Inflammatory macrophage treated with lipopolysaccharide for 4 hours (primary cell): ENCODE measurements at regions not wholly inside any gene's neighbourhood (a gene's known extent, or its start where the extent isn't known, plus 50 kb on each side); places are given as distances from the start of the nearest gene placed in this dataset.
"Not testable (repeated sequence)": the region's sequence is repeated elsewhere in the genome, so short reads cannot be mapped to it uniquely, and the experiment has no call there.

Experiments
- DNase-seq: peaks from one replicate; pipeline ENCODE4 v3.0.0-alpha.2; 2020

DNA sequence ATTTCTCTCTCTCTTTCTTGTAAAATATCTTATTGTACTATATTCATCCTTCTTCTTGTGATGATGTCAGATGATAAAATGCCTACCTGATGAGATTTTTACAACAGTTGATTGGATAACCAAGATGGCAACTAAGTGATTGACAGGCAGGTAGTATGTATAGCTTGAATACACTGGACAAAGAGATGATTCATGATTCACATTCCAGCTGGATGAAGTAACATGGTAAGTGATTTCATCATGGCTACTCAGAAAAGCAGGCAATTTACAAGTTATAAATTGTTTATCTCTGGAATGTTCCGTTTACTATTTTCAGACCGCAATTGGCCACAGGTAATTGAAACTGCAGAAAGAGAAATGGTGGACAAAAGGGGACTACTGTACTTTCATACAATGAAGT is 1471.7 kb upstream of the C9orf72 start:
- DNase-seq, result no peak

DNA sequence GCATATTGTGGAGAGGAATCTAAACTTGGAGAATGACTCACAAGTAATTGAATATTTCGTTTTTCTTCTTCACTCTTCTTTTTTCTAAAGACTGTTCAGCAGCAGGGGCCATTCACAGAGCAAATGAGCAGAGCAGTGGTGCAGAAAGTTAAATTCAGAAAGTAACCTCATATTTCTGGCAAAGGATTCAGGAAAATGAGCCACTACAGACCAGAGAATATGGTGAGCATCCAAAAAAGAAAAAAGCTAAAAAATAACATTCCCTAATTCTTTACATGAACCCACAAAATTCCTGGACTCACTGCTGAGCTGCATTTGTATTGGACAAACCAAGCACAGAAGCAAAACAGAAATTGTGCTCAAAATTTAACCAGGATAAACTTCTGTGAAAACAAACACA is 1486.8 kb upstream of the C9orf72 start:
- DNase-seq, result no peak

DNA sequence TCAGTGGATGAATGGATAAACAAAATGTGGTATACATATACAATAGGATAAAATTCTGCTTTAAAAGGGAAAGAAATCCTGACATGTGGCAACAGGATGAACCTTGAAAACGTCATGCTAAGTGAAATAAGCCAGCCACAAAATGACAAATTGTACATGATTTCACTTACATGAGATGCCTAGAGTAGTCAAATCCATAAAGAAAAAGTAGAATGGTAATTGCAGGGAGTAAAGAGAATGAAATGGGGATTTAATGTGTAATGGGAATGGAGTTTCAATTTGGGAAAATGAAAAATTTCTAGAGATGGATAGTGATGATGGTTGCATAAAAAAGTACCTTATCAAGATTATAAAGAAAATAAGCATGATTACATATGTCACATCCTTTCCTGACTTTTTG is 1489.2 kb upstream of the C9orf72 start:
- no peak for DNase-seq

DNA sequence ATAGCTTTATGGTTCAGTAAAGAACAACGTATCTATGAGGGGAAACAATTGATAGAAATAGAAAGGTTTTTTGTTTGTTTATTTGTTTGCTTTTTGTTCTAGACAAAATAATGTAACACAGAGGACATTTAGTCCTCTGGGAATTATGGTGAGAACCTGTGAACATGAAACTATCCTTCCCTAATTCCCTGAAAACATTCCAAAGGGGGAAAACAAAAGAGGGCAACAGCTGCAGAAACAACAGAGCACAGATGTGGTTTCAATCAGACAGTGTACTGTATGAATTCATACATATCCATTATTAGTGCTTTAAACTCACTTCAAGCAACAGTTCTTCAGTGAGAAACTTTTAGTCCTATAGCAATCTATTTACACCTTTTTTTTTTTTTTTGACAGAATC is 1489.8 kb upstream of the C9orf72 start:
- no peak for DNase-seq

DNA sequence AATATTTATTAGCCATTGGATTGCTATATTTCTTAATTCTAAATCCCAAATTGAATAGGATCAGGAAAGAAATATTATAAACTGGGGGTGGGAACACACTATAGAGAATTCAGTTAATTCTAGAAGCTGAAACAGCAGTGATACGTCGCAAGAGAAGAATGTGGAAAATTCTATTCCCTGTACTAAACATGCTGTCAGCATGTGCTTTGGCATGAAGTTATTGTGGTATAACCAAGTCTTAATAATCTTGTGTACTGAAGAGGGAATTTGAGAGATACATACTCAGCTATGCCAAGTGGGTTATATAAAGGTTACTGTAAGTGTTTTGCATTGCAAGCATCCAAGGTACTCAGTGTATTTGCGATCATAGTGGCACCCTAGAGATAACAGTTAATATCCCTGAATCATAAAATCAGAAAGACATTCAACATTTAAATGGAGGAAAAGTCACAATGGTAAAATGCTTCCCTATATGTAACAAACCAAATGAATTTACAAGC is 1492.9 kb upstream of the C9orf72 start:
- no peak for DNase-seq

DNA sequence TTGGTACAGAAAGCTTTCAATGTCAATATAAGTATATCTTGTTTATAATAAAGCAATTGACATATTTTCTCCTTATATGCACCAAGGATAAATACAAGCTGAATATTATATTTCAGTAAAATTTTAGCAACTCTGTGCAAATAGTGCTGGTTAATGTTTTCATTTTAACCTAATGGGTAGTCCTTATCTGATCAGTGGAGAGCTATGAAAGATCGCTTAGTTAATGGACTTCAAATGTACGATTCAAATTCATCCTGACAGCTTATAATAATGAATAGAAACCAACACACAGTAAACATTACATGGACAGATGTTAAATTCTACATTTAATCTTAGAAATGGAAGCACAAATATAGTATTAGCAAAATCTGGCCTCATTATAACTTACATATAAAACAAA is 1495.2 kb upstream of the C9orf72 start:
- no peak for DNase-seq

DNA sequence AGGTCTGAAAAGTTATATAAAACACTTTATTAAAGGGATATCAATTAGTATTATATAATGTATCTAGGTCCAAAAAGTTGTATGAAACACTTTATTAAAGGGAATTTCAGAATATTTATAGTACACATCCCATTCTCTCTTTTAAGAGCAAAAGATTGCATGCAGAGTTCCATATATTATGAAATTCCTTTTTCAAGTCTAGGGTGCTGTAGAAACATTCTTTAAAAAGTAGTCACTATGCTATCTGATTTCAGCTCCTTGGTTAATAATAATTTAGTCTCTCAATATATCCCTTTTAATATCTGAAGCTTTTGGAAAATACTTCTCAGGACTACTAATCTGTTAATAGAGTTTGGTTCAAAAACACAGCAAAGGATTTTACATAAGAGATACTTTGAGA is 1496.1 kb upstream of the C9orf72 start:
- no peak for DNase-seq

DNA sequence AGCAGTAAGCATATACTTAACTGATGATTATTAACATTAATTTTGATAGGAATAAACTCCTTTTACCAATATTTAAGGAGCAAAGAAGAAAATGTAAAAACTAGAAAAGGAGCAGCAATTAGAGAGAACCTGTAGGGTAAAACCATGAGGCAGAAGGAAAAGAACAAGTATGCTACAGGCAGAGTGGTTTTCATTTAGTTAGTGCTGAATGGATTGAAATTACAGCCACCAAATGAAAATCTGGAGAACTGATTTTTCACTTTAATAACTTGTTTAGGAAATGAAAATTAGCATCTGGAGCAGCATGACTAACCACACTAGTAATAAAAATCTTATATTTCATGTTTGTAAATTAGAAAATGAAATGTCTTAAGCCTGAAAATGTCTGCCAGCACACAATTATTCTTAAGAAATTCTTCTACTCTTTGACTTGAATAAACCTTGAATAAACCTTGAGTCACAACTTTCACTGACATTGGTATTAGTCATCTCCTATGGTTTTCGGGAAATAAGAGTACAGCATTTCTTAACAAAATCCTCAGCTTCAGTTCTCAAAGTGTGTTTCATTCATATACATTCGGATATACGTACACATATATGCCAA is 1504.9 kb upstream of the C9orf72 start:
- DNase-seq, result no peak

DNA sequence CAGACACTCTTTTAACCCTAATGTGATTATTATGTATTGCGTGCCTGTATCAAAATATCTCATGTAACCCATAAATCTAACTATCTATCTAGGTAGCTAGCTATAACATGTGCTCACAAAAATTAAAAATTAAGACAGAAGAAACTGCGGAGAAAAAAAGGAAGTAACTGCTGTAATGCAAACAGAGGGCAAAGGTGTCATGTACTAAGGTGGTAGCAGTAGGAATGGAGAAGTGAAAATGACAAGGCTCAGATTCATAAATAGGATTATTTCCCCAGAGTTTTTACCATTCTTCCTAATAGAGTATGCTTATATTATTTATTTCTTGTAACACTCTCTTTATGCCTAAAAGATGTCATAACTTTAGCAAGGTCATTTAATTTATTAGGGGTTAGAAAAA is 1527.5 kb upstream of the C9orf72 start:
- DNase-seq, result no peak

DNA sequence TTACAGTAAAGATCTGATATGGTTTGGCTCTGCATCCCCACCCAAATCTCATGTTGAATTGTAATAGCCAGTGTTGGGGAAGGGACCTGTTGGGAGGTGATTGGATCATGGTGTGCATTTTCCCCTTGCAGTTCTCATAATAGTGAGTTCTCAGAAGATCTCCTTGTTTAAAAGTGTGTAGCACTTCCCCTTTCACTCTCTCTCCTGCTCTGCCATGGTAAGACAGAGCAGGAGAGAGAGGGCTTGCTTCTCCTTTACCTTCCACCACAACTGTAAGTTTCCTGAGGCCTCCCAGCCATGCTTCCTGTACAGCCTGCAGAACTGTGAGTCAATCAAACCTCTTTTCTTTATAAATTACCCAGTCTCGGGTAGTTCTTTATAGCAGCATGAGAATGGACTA is 1530.9 kb upstream of the C9orf72 start:
- DNase-seq, result not testable (repeated sequence)

DNA sequence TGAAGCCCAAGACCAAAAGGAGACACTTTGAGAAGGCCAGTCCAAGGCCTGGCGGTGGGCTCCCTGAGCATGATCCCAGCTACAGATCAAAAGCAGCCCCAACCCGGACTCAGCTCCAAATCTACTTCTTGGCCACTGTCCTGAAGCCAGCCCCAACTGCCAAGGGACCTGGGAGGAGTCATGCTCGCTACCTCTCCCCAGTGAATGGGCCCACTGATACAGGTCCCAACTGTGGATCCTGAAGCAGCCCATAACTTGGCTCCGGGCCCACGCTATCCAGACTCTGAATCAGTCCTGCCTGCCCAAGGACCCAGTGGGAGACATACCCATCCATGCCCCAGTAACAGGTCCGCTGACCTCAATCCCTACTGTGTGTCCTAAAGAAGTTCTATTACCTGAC is 1545.3 kb upstream of the C9orf72 start:
- no peak for DNase-seq

DNA sequence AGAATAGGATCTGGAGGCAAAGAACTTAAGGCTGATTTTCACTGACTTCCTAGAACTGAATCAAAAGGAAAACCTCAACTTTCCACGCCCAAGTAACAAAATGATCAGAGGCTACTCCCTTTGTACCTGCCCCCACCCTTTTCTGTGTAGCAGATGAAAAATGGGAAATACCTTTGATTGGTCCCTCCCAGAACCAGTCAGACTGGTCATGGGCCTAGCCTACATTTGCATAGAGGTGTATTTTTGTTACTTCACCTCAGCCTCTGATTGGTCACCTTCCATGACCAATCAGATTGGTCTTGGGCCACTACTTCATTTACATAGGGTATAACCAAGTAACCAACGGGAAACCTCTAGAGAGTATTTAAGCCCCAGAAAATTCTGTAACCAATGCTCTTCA is 1553.5 kb upstream of the C9orf72 start:
- no peak for DNase-seq

DNA sequence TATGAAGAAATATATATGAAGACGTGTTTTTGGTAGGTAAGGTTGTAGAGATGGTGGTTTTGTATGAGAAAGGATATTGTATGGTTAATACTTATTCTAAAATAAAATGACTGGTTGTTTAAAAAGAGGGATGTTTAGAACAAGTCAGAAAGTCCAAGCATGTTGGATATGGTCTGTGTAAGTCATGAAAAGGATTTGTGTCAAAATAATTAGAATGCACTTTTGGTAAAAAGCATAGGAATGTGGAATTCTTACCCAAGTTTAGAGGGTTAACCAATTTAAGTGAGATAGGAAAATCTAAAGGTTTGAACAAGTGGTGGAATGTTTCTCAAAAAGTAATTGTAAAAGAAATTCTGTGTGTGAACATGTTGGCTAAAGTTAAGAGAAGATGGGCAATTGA is 1556.5 kb upstream of the C9orf72 start:
- DNase-seq, result no peak

DNA sequence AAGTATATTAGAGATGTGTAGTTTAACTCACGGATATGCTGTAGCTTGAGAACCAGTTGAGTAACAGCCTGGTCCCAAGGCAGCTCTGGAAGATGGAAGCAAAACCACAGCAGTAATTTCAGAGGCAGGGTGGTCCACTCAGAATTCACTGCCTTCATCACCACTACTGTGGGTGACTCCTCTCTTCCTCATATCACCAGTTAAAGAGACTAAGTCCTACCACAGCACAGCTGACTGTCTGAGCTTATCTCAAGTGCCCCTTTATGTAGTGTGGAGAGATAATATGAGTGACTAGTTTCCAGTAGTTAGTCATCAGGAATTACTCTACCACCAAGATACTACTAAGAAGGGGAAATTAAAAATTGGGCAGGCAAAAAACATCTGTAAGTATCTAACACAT is 1571.2 kb upstream of the C9orf72 start:
- DNase-seq, result no peak

DNA sequence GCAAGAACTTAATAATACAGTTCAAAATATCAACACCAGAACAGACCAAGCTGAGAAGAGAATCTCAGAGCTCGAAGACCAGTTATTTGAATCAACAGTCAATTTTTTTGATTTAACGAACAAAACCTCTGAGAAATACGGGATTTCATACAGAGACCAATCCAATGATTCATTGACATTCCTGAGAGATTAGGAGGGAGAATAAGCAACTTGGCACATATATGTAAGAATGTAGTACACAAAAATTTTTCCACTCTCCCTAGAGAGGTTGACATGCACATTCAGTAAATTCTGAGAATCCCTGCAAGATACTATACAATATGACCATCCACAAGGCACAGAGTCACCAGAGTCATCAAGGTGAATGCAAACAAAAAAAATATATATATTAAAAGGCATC is 1577.3 kb upstream of the C9orf72 start:
- DNase-seq, result no peak

DNA sequence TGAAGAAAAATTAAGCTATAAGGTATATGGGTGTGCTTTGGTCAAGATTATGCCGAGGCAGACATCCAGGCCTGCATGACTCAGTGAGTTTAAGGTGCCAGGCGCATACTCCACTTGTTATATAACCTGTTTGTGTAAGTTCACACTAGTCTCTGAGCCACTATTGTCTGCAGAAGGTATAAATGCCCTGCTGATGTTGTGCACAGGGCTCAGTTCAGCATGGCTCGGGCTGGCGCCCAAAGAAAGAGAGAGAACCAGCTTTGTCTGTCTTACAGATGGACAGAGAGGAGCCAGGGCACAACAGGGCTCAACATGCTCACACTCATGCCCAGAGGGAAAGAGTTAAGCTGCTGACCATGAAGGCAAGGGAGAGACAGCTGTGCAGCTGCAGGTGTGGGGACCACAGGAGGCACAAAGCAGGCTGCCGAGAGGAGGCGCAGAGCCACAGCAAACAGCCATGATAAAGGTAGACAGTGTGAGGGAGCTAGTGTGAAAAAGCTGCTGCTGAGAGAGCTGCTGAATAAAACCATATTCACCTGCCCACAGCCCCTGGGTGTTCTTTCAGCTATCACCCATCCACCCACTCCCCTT is 1587.6 kb upstream of the C9orf72 start:
- DNase-seq, result no peak

DNA sequence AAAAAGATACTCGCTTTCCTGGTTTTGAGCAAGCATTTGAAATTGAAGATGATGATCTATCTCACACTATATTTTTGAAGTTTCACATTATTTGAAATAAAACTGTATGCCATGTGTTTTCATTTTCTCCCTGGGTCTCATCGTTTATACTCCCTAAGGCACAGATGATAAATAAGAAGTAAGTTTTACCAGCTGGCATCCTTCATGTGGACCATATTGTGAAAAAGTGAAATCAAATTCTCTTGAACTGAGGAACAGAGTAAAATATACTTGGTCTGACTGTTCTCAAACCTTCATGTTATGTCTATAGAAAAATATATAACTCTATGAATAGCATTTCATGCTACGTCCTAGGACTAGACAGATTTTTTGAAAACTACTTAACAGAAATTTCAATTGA is 1600.9 kb upstream of the C9orf72 start:
- no peak for DNase-seq

DNA sequence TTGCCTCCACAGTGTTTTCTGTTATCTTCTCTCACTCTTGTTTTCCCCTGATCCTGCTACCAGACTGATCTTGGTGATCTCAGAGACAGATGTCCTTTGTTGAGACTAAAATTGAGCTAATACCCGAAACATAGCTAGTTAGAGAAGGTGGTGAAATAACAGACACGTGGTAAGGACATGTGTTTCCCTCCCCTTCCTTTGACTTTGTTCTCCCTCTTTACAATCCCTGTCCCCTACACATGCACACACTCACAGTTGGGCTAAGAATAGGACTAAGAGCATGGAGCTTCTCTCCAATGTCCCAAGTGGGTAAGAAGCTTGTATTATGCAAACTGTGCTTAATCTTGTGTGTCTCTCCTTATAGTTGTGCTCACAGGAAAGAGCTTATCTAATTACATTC is 1603.0 kb upstream of the C9orf72 start:
- DNase-seq, result no peak

DNA sequence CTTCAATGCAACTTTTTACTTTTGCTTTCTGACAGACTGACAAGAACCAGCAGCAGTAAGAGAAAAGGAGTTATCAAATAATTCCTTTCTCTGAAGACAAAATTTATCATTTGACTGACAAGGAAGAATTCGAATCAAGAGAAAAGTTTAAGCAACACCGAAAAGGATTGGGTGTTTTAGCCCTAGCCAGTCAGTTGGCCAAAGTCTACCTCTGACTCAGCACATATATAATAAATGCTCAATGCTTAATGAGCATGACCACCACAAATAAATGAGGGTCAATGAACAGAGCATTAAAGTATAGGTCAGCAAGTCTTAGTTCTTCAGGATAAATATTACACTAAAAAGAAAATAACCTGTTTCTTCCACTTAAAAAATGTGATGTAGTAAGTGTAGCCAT is 1603.5 kb upstream of the C9orf72 start:
- DNase-seq, result no peak

DNA sequence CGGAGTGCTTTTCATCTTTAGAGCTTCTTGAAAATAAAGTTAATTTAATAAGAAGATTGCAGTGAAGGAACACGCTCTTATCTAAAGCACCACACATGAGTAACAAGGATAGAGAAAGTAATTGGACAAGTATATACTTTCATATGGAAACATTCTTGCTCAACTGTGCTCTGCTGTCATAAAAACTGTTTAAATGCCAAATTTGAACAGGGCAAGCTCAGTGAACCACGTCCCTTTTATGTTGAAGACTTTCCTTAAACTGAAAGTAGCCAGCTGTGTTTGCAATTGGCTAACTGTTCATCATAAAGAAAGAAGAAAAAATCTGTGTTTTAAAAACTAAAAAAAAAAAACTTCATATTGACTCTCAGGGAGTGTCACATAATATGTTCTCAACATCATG is 1610.7 kb upstream of the C9orf72 start:
- no peak for DNase-seq

DNA sequence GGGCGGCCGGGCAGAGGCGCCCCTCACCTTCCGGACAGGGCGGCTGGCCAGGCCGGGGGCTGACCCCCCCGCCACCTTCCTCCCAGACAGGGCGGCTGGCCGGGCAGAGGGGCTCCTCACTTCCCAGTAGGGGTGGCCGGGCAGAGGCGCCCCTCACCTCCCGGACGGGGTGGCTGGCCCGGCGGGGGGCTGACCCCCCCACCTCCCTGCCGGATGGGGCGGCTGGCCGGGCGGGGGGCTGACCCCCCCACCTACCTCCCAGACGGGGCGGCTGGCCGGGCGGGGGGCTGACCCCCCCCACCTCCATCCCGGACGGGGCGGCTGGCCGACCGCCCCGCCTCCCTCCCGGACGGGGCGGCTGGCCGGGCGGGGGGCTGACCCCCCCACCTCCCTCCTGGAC is 1615.5 kb upstream of the C9orf72 start:
- DNase-seq, result not testable (repeated sequence)

DNA sequence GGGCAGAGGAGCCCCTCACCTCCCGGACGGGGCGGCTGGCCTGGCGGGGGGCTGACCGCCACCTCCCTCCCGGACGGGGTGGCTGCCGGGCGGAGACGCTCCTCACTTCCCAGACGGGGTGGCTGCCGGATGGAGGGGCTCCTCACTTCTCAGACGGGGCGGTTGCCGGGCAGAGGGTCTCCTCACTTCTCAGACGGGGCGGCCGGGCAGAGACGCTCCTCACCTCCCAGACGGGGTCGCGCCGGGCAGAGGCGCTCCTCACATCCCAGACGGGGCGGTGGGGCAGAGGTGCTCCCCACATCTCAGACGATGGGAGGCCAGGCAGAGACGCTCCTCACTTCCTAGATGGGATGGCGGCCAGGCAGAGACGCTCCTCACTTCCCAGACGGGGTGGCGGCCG is 1615.9 kb upstream of the C9orf72 start:
- DNase-seq, result not testable (repeated sequence)

DNA sequence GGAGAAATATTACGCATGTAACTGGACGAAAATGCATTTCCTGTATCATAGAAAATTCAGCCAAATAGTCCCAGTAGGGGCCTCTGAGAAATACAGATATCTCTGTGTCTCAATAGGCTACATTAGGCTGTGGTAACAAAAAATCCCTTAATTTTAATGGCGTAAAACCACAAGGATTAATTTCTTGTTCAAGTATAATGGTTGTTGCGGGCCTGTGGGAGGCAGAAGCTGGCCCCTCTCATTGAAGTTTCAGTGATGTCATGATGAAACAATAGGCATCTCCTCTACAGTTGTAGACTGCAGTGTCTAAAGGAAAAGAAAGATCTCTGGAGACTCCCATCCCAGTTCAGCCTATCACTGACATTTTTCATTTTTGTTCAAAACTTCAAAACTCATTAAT is 1625.6 kb upstream of the C9orf72 start:
- DNase-seq, result no peak

DNA sequence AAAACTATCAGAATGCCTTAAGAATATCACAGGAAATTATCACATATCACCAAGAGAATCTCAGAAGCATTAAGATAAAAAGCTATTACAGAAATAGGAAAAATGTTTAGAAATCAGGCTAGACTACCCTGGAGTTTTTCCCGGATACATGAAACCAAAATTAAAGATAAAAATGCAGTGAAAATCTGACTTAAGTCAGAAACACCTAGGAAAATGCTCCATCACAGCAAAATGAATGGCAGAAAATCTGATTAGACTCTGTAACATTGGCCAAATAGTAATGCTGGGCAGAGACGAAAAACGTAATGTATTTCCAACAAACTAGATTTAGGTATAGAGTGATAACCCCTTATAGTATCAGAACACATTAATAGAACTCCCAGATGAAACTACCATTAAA is 1626.7 kb upstream of the C9orf72 start:
- no peak for DNase-seq

DNA sequence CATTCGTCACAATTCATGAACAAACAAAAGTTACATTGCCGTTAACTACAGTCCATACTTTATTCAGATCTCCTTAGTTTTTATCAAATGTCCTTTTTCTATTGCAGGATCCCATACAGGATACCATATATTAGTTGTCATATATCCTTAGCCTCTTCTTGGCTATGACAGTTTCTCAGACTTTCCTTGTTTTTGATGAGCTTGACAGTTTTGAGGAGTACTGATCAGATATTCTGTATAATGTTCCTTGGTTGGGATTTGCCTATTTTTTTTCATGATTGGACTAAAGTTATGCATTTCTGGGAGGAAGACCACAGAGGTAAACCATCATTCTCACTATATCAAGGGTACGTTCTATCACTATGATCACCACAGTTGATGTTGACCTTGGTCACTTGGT is 1627.4 kb upstream of the C9orf72 start:
- DNase-seq, result no peak
